ES-I3 (cell line): ENCODE measurements at regions not wholly inside any gene's neighbourhood (a gene's known extent, or its start where the extent isn't known, plus 50 kb on each side); places are given as distances from the start of the nearest gene placed in this dataset.
"Not testable (repeated sequence)": the region's sequence is repeated elsewhere in the genome, so short reads cannot be mapped to it uniquely, and the experiment has no call there.

Experiments used
- H3K36me3 ChIP-seq: 2 replicates; pipeline ENCODE4 v1.6.1; 2013; ENCODE audit warnings: mild to moderate bottlenecking, low read length, control low read depth, moderate library complexity; ENCODE audit not compliant: insufficient read depth
- H3K4me1 ChIP-seq: 2 replicates; pipeline ENCODE4 v1.6.1; 2013; ENCODE audit warnings: mild to moderate bottlenecking, control low read depth, low read length; ENCODE audit not compliant: insufficient read depth
- H3K9ac ChIP-seq: 2 replicates; pipeline ENCODE4 v1.6.1; 2013; ENCODE audit warnings: low read depth, mild to moderate bottlenecking, low read length, moderate library complexity
- H3K9me3 ChIP-seq: 2 replicates; pipeline ENCODE4 v1.6.1; 2013; ENCODE audit warnings: mild to moderate bottlenecking, low read length, moderate library complexity; ENCODE audit not compliant: control insufficient read depth, insufficient read depth

- H3K9ac ChIP-seq: no peak overlapping the region
- H3K4me1 ChIP-seq: peaks cover 15% of the 10 kb centered on the region
- no peaks in the 10 kb centered on the region for H3K9me3 ChIP-seq
- H3K36me3 ChIP-seq: no peaks in the 10 kb centered on the region
Measured at GRCh38 chr3:176172492-176172891, 1024.8 kb downstream of the TBL1XR1 start.

- Histone ChIP-seq H3K9ac (no peak overlapping the region), H3K9me3 (no peaks in the 10 kb centered on the region), H3K4me1 (peaks cover 8% of the 10 kb centered on the region), H3K36me3 (no peaks in the 10 kb centered on the region)
Measured at GRCh38 chr3:176167272-176167671, 1030.0 kb downstream of the TBL1XR1 start.

GRCh38 chr3:176160997-176161396, 1036.3 kb downstream of the TBL1XR1 start:
- no peaks in the 10 kb centered on the region for H3K36me3 ChIP-seq
- peaks cover 3% of the 10 kb centered on the region; the same call in 1 of the 2 replicates for H3K9me3 ChIP-seq
- no peaks in the 10 kb centered on the region for H3K4me1 ChIP-seq
- H3K9ac ChIP-seq: no peak overlapping the region

GRCh38 chr3:176159796-176160195, 1037.5 kb downstream of the TBL1XR1 start:
- H3K9ac ChIP-seq: no peak overlapping the region
- no peaks in the 10 kb centered on the region for H3K36me3 ChIP-seq
- H3K4me1 ChIP-seq: no peaks in the 10 kb centered on the region
- H3K9me3 ChIP-seq: peaks cover 3% of the 10 kb centered on the region; the same call in 1 of the 2 replicates

DNA sequence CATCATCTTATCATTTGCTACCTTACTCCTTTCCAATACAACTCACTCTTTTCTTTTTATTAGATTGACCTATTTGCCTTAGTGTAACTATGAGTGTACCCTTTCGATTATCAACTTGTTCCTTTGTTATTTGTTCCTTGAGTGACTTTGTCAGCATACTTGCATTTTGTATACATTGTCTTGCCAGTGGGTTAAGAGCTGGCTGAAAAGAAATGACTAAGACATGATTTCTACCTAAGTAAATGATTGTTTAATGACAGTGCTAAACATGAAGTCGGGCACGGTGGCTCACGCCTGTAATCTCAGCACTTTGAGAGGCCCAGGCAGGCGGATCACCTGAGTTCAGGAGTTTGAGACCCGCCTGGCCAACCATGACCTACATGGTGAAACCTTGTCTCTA, 1042.3 kb downstream of the TBL1XR1 start:
- H3K4me1 ChIP-seq: no peaks in the 10 kb centered on the region
- no peak overlapping the region for H3K9ac ChIP-seq
- H3K36me3 ChIP-seq: no peaks in the 10 kb centered on the region
- no peaks in the 10 kb centered on the region for H3K9me3 ChIP-seq

GRCh38 chr3:176149567-176149966, 1047.7 kb downstream of the TBL1XR1 start:
- no peaks in the 10 kb centered on the region for H3K9me3 ChIP-seq
- no peak overlapping the region for H3K9ac ChIP-seq
- H3K4me1 ChIP-seq: no peaks in the 10 kb centered on the region
- H3K36me3 ChIP-seq: no peaks in the 10 kb centered on the region

DNA sequence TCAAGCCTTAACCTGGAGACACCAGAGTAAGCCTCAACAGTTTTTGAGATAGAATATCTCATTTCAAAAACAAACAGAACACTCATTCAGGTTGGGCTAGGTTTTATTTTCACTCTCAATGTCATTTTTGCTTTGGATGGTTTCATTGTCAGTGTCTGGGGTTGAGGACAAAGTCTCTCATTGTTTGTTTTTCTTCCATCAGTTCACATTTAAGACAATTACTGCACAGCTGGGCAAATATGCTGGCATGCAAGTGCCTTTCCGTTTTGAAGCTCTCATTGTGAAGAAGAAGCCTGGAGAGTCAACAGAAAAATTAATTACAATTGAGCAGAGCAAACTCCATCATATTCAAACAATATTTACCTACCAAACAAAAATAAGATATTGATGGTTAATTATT, 1050.0 kb downstream of the TBL1XR1 start:
- Histone ChIP-seq H3K9me3 (no peaks in the 10 kb centered on the region), H3K9ac (no peak overlapping the region), H3K4me1 (no peaks in the 10 kb centered on the region), H3K36me3 (no peaks in the 10 kb centered on the region)

GRCh38 chr3:176141837-176142236, 1055.4 kb downstream of the TBL1XR1 start:
- Histone ChIP-seq H3K36me3 (no peaks in the 10 kb centered on the region), H3K4me1 (no peaks in the 10 kb centered on the region), H3K9me3 (no peaks in the 10 kb centered on the region), H3K9ac (no peak overlapping the region)

DNA sequence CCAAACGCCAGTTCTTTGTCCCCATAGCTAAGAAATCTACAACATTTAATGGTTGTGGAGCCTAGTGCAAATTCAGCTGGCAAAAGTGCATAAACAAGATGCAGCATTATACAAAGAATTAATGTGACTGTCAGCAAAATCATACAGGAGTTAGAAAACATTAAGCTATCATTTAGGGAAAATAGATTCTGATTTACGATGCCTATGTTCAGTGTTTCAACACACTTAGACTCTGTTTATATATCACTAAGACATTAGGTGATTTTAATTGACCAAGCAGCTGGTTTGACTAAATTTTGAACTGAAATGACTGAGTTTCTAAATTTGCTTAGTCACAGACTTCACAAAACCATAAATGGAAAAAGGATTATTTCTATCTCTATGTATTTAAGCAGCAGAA, 1076.8 kb downstream of the TBL1XR1 start:
- Histone ChIP-seq H3K36me3 (no peaks in the 10 kb centered on the region), H3K9ac (no peak overlapping the region), H3K9me3 (no peaks in the 10 kb centered on the region; the same call in 1 of the 2 replicates), H3K4me1 (no peaks in the 10 kb centered on the region)

GRCh38 chr3:176119826-176120225, 1077.5 kb downstream of the TBL1XR1 start:
- Histone ChIP-seq H3K4me1 (no peaks in the 10 kb centered on the region), H3K36me3 (no peaks in the 10 kb centered on the region), H3K9me3 (no peaks in the 10 kb centered on the region; the same call in 1 of the 2 replicates), H3K9ac (no peak overlapping the region)

- Histone ChIP-seq H3K9me3 (no peaks in the 10 kb centered on the region; the same call in 1 of the 2 replicates), H3K9ac (no peak overlapping the region), H3K4me1 (no peaks in the 10 kb centered on the region), H3K36me3 (no peaks in the 10 kb centered on the region)
Measured at GRCh38 chr3:176106380-176106779, 1090.9 kb downstream of the TBL1XR1 start.

DNA sequence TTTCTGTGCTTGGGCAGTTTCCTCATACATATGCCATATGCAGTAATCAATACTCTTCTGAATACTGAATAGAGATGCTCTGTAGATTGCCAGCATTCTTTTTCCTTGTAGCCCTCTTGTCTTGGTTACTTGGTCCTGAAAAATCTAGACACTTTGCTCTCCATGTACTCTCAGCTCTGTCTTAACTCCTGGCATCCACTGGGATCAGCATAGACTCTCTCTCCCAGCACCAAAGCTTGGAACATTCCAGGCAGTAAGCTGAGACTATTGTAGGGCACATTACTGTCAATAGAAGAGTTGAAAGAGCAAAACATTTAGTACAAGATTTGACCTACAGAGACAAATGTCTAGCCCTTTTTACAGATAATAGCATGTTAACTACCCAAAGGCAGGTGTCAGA, 1100.3 kb downstream of the TBL1XR1 start:
- H3K9me3 ChIP-seq: no peaks in the 10 kb centered on the region
- H3K9ac ChIP-seq: no peak overlapping the region
- no peaks in the 10 kb centered on the region for H3K4me1 ChIP-seq
- H3K36me3 ChIP-seq: no peaks in the 10 kb centered on the region

GRCh38 chr3:176093892-176094291, 1103.4 kb downstream of the TBL1XR1 start:
- not testable (repeated sequence) for H3K36me3 ChIP-seq, H3K9me3 ChIP-seq, H3K4me1 ChIP-seq, H3K9ac ChIP-seq

DNA sequence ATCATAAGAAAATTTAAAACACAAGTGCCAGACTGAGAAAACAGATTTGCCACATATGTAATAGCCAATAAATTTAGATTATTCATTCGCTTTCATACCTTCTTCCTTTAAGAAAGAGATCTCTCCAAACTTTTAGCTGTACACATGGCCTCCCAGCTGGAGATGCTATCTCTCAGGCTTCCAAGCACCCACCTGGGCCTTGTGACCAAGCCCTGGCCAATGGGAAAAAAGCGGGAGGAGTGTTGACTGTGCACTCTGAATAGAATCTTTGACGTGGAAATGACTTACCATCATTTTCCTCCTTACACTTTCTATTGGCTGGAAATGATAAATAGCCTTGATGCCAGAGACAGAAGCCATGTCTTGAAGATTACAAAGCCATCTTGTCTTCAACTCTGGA, 1106.6 kb downstream of the TBL1XR1 start:
- Histone ChIP-seq H3K9me3 (no peaks in the 10 kb centered on the region), H3K36me3 (no peaks in the 10 kb centered on the region), H3K9ac (no peak overlapping the region), H3K4me1 (no peaks in the 10 kb centered on the region; the same call in 1 of the 2 replicates)

GRCh38 chr3:176088962-176089383, 1108.3 kb downstream of the TBL1XR1 start:
- H3K4me1 ChIP-seq: no peaks in the 10 kb centered on the region; the same call in 1 of the 2 replicates
- H3K9me3 ChIP-seq: no peaks in the 10 kb centered on the region
- no peak overlapping the region for H3K9ac ChIP-seq
- H3K36me3 ChIP-seq: no peaks in the 10 kb centered on the region
